GM12891 (cell line): ENCODE measurements at regions not wholly inside any gene's neighbourhood (a gene's known extent, or its start where the extent isn't known, plus 50 kb on each side); places are given as distances from the start of the nearest gene placed in this dataset.

Experiments
- POLR2A ChIP-seq: IDR thresholded peaks from 2 replicates; pipeline ENCODE4 v1.6.1; 2011; ENCODE audit warnings: low read depth, low read length, control low read depth
- POLR2AphosphoS5 ChIP-seq: IDR thresholded peaks from 2 replicates; pipeline ENCODE4 v1.6.1; 2011; ENCODE audit warnings: low read depth, low read length, control low read depth
- SPI1 ChIP-seq: IDR thresholded peaks from 2 replicates; pipeline ENCODE4 v1.6.1; 2011; ENCODE audit warnings: low read depth, low read length, control low read depth
- TAF1 ChIP-seq: IDR thresholded peaks from 2 replicates; pipeline ENCODE4 v1.6.1; 2011; ENCODE audit warnings: low read depth, low read length, control low read depth

DNA sequence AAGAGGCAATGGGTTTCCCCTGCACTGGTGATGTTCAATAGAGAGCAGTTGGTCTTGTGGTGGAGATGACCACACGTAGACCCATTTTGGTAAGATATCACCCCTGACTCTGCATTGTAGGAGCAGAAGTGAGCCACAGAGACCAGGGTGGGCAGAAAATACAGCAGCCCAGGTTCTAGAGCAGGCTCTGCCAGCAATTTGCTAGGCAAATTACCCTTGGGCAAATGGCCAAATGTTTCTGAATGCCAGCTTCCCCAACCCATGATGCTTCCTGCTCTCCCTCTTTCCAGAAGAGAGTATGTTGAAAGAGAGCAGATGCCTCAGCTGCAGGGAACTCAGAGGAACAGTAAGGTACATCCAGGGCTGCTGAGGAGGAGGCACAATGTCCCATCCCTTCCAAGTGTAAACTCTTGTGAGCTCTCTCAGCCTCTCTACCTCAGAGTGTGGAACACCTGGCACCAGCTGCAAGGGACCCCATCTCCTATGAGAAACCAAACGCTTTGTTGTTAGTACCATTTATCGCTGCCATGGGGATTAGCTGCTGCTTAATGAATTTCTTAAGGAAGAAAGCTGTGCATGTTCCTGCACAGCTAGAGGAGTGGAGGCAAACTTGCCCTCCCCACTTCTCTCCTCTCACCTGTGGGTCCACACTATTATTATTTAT is 317.5 kb upstream of the MOCS1 start:
- TF ChIP-seq POLR2A (no peak), SPI1 (no peak), POLR2AphosphoS5 (no peak), TAF1 (no peak)
